Left lung (tissue), 4 donors: ENCODE measurements at regions not wholly inside any gene's neighbourhood (a gene's known extent, or its start where the extent isn't known, plus 50 kb on each side); places are given as distances from the start of the nearest gene placed in this dataset.

Source experiments
- ATAC-seq: fragments of 200-7000 bp; cut with Tn5 transposase; one replicate; pipeline ENCODE4 v1.9.1; 2020; ENCODE audit warnings: moderate library complexity
- DNase-seq, 4 donors: peaks; one replicate each; pipeline ENCODE4 v3.0.0-alpha.2; 2013 to 2020
- H3K27ac ChIP-seq, 2 donors: fragments of 200-600 bp; sonication (generic) in 1 of 2; one replicate each; pipeline versions ENCODE4 v1.5.0 to v1.8.0; 2020 to 2021
- H3K27me3 ChIP-seq, 2 donors: fragments of 200-600 bp; sonication (generic) in 1 of 2; one replicate each; pipeline versions ENCODE4 v1.5.0 to v1.8.0; 2020 to 2021
- H3K36me3 ChIP-seq, 2 donors: fragments of 200-600 bp; sonication (generic) in 1 of 2; one replicate each; pipeline versions ENCODE4 v1.5.0 to v1.8.0; 2020 to 2021
- H3K4me1 ChIP-seq, 2 donors: fragments of 200-600 bp; one replicate each; pipeline ENCODE4 v1.8.0; 2021
- H3K4me3 ChIP-seq, 2 donors: fragments of 200-600 bp; sonication (generic) in 1 of 2; one replicate each; pipeline versions ENCODE4 v1.5.0 to v1.8.0; 2020 to 2021; ENCODE audit warnings: mild to moderate bottlenecking in 1 of 2
- H3K9me3 ChIP-seq, 2 donors: fragments of 200-600 bp; sonication (generic) in 1 of 2; one replicate each; pipeline versions ENCODE4 v1.5.0 to v1.8.0; 2020 to 2021
- intact Hi-C, 2 donors: fragments of 100-400 bp; cut with DNase I; formaldehyde crosslinking; loops; one replicate each; pipeline versions ENCODE4 v1.11.2 to v1.14.2; 2022
- TF ChIP-seq, protein P1 (sequence below), 2 donors: fragments of 200-600 bp; sonication (generic) in 1 of 2; IDR thresholded peaks; one replicate each; pipeline versions ENCODE4 v1.5.0 to v1.8.0; 2021; ENCODE audit warnings: antibody characterized with exemption in 2 of 2
- donor health status: DM: no; HTN: yes; CAD: no.
- donor health status: DM: no; HTN: no; CAD: no.

DNA sequence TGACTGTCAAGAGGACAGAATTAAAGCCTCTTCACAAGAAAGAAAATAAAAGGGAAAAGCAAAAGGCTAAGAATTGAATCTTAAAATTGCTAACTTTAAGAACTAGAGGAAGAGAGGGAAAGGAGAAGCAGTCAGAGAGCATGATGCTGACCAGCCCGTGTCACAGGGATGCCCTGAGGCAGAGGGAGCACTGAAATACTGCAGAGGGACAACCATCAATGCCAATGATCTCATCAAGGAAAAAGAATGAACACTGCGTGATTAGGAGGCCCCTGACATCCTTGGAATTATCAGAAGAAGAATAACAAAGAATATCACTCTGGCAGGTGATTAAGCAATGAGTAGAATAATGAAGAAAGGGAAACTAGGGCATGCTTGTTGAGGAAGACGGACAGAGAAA, 252.2 kb upstream of the GRIP1 start:
- Histone ChIP-seq H3K4me1 (no peaks in the 10 kb centered on the region), H3K27ac (no peak overlapping the region), H3K27me3 (no peaks in the 10 kb centered on the region), H3K9me3 (no peaks in the 10 kb centered on the region), H3K4me3 (no peak overlapping the region), H3K36me3 (no peaks in the 10 kb centered on the region)
- intact Hi-C loops, result no loop called here
- TF ChIP-seq, protein P1, sequence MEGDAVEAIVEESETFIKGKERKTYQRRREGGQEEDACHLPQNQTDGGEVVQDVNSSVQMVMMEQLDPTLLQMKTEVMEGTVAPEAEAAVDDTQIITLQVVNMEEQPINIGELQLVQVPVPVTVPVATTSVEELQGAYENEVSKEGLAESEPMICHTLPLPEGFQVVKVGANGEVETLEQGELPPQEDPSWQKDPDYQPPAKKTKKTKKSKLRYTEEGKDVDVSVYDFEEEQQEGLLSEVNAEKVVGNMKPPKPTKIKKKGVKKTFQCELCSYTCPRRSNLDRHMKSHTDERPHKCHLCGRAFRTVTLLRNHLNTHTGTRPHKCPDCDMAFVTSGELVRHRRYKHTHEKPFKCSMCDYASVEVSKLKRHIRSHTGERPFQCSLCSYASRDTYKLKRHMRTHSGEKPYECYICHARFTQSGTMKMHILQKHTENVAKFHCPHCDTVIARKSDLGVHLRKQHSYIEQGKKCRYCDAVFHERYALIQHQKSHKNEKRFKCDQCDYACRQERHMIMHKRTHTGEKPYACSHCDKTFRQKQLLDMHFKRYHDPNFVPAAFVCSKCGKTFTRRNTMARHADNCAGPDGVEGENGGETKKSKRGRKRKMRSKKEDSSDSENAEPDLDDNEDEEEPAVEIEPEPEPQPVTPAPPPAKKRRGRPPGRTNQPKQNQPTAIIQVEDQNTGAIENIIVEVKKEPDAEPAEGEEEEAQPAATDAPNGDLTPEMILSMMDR (IDR thresholded peaks at IDR 0.05), result no peak
- DNase-seq (no peak), ATAC-seq (no peak)

DNA sequence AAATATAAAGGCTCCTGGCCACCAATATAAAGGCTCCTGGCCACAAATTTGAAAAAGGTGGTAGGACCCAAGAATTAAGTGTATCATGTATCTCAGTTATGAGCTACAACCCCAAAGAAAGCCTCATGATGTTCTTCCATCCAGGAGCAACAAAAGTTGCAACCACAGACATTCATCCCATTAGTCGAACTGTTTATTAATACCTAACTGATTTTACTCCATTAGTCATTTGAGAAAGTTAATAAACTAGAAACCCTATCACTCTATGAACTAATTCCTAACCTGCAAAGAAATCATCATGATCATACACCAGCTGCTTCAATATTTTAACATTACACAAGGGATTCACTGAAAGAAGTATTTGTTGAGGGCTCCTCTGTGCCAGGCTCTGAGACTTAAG, 253.2 kb upstream of the GRIP1 start:
- intact Hi-C loops, result no loop called here
- Histone ChIP-seq H3K27ac (no peak overlapping the region), H3K9me3 (no peaks in the 10 kb centered on the region), H3K4me1 (no peaks in the 10 kb centered on the region), H3K27me3 (no peaks in the 10 kb centered on the region), H3K36me3 (no peaks in the 10 kb centered on the region), H3K4me3 (no peak overlapping the region)
- DNase-seq, result no peak
- TF ChIP-seq, protein P1 (IDR thresholded peaks at IDR 0.05), result no peak
- no peak for ATAC-seq

DNA sequence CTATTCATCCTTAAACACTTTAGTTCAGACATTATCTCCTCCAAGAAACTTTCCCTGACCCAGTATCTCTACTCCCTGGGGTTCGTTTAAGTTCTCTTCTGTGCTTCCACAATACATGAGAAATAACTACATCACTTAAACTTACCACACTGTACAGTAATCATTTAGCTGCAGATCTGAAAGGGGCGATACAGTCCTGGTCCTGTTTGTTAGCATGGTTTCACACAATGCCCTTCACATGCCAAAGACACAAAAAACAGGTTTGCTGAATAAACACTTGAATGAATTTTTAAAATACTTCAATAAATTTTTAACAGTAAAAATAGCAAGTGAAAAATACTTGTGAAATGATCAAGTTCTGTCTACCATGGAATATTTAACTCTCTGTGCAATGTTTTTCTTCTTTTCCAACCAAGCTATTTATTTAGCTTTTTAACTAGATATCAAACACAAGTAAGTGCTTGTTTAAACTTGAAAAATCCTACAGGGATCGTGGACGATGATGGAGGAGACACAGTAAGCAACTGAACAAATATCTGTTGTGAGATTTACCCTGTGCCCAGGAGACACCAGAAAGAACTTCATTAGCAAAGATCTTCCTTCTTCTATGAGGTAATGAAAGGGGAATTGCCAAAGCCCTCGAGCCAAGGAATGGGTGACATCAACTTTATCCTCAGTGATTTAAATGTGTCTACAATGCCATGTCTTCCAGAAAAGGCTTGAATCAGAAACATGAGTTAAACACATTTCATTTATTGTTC, 255.6 kb upstream of the GRIP1 start:
- no peaks in the 10 kb centered on the region for H3K27me3 ChIP-seq
- H3K27ac ChIP-seq, result no peak overlapping the region
- DNase-seq (peak in 1 of 4 donors; percentile 32), ATAC-seq (peak; percentile 58)
- H3K36me3 ChIP-seq, result no peaks in the 10 kb centered on the region
- no peak overlapping the region for H3K4me3 ChIP-seq
- no peaks in the 10 kb centered on the region for H3K4me1 ChIP-seq
- H3K9me3 ChIP-seq, result no peaks in the 10 kb centered on the region
- intact Hi-C loops, result no loop called here
- TF ChIP-seq, protein P1 (IDR thresholded peaks at IDR 0.05), result no peak

DNA sequence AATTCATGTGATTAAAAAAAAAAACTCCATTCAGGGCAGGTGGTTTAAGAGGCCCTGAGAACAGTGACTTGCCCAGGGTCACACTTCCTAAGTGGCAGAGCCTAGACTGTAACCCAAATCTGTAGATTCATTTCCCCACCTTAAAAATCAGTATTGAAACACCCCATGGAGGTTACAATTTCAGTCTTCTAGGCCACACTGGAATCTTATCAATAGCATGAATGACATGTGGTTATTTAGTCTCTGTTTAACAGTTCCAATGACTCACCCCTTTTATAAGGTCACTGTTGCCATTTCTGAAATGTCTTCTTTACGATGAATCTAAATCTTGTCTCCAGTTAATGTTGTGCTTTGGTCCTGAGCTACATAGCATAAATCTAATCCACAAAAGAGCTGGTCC, 262.3 kb upstream of the GRIP1 start:
- TF ChIP-seq, protein P1 (IDR thresholded peaks at IDR 0.05), result no peak
- H3K27ac ChIP-seq, result no peak overlapping the region
- H3K4me3 ChIP-seq, result no peak overlapping the region
- DNase-seq, result no peak
- no peaks in the 10 kb centered on the region for H3K27me3 ChIP-seq
- intact Hi-C loops, result no loop called here
- no peaks in the 10 kb centered on the region for H3K9me3 ChIP-seq
- ATAC-seq, result no peak
- no peaks in the 10 kb centered on the region for H3K4me1 ChIP-seq
- no peaks in the 10 kb centered on the region for H3K36me3 ChIP-seq

DNA sequence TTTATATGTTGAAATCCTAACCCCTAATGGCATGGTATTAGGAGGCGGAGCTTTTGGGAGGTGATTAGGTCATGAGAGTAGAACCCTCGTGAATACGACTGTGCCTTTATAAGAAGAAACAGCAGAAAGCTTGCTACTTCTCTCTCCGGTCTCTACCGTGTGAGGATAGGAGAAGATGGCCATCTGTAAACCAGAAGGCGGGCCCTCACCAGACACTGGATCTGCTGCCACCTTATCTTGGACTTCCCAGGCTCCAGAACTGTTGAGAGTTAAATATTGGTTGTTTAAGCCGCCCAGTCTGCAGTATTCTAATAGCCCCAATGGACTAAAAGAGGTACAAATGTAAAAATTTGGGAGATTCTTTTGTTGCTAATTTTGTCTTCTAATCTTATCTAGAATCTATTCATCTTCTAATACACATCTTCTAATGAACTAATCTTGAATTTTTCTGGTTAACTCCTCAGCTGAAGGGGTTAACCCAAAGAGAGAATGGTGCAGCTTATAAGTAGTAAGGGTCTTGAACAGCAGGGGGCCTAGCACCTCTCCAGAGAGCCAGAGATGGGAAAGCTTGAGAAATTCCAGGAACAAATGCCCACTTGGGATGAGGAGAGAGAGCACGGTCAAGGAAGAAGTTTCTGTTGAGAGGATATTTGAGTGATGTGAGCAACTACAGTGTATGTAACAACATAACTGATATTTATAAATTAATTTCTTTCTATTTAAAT, 264.0 kb upstream of the GRIP1 start:
- Histone ChIP-seq H3K27me3 (no peaks in the 10 kb centered on the region), H3K4me1 (no peaks in the 10 kb centered on the region), H3K4me3 (no peak overlapping the region), H3K27ac (no peak overlapping the region), H3K36me3 (no peaks in the 10 kb centered on the region), H3K9me3 (no peaks in the 10 kb centered on the region)
- ATAC-seq (no peak), DNase-seq (no peak)
- TF ChIP-seq, protein P1 (IDR thresholded peaks at IDR 0.05), result no peak
- intact Hi-C loops, result no loop called here
